ENCODE measurements at regions not wholly inside any gene's neighbourhood (a gene's known extent, or its start where the extent isn't known, plus 50 kb on each side); places are given as distances from the start of the nearest gene placed in this dataset.

DNA sequence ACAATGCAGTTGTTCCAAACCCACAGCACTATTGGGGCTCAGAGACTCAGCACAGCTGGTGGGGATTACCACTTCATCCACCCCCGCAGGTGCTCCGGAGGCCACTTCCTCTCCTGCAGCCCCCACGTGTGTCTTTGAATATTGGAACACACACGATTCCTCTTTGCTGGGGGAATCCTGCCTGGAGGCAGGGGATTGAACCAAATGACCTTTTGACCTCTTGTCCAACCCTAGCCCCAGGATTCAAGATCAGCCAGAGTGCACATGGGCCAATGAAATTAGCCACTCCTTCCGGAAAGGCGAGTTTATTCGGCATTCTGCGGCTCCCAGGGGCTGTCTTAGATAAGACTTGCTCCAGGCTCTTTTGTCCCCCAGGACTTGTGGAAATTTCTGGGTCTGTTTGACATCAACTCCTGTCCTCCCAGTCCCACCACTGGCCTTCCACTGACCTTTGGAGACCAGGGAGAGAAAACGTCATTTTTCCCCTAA lies 350.2 kb downstream of the FOXL1 start:
- no peak overlapping the region for H3K4me3 ChIP-seq (ENCODE audit: low read length)
- no peak overlapping the region for H3K27ac ChIP-seq (ENCODE audit: low read length)
- no peaks in the 10 kb centered on the region for H3K9me3 ChIP-seq (ENCODE audit: control insufficient read depth, insufficient read depth, low read length)
- WGBS (ENCODE audit: insufficient coverage, insufficient read length) = no CpG with 5 or more reads among the region's 9 CpGs
- H3K27me3 ChIP-seq (ENCODE audit: control insufficient read depth, insufficient read depth, low read length) = no peaks in the 10 kb centered on the region
- no peaks in the 10 kb centered on the region for H3K36me3 ChIP-seq (ENCODE audit: control insufficient read depth, insufficient read depth, low read length)
- DNase-seq (ENCODE audit: low read depth, low spot score) = no peak
- H3K4me1 ChIP-seq (ENCODE audit: control insufficient read depth, insufficient read depth, low read length) = no peaks in the 10 kb centered on the region

DNA sequence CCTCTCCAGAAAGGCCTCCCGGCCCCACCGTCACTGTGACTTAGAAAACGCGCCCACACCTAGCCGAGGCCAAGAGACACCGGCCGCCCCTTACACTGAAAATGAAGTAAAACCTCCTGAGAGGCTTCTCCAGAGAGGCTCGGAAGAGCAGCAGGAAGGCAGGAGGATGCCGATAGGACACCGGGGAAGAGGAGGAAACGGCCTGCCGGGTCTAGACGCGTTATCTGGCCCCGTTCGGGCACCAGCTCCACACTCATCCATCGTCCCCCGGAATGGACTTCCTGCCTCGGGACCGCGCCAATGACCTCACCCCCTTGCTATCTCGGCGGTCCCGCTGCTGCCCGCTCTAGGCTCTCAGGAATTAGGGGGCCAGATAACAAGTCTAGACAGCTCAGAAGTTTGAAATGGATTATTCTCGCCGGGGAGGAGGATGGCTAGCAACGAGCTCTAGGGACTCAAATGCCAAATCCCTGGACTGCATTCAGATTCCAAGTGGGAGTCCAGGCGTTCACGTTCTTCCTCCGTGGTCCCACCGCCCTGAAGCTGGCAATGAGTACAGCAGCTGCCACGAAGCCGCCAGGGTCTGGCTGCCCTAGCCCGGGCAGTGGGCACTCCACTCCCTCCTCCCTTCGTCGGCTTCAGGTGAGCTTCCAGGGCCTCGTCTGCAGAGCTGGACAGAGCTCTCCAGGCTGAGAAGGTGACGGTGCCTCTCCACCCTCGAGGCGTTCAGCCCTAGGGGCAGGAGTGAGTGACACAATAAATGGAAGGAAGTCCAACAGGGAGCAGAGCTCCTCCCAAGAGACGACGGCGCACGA lies 350.9 kb downstream of the FOXL1 start:
- H3K4me3 ChIP-seq (ENCODE audit: low read length) = no peak overlapping the region
- no peaks in the 10 kb centered on the region for H3K27me3 ChIP-seq (ENCODE audit: control insufficient read depth, insufficient read depth, low read length)
- H3K27ac ChIP-seq (ENCODE audit: low read length) = no peak overlapping the region
- H3K9me3 ChIP-seq (ENCODE audit: control insufficient read depth, insufficient read depth, low read length) = no peaks in the 10 kb centered on the region
- no peaks in the 10 kb centered on the region for H3K4me1 ChIP-seq (ENCODE audit: control insufficient read depth, insufficient read depth, low read length)
- H3K36me3 ChIP-seq (ENCODE audit: control insufficient read depth, insufficient read depth, low read length) = no peaks in the 10 kb centered on the region
- WGBS (ENCODE audit: insufficient coverage, insufficient read length) = no CpG with 5 or more reads among the region's 45 CpGs
- DNase-seq (ENCODE audit: low read depth, low spot score) = no peak

DNA sequence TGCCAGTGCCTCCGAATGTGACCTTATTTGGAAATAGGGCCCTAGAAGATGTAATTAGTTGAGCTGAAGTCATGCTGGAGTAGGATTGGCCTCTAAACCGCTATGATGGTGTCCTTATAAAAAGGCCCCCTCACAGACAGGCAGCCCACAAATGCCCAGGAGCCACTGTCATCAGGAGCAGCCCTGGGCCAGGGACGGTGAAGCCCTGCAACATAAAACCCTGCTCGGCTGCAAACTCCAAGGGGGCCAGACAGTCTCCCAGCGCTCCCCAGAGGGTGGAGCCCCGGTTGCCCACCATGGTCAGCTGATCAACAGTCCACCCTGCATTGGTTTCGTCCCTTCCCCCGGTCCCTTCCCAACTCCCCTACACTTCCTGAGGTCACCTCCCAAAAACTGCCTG lies 351.7 kb downstream of the FOXL1 start:
- H3K9me3 ChIP-seq (ENCODE audit: control insufficient read depth, insufficient read depth, low read length) = no peaks in the 10 kb centered on the region
- H3K36me3 ChIP-seq (ENCODE audit: control insufficient read depth, insufficient read depth, low read length) = no peaks in the 10 kb centered on the region
- H3K27ac ChIP-seq (ENCODE audit: low read length) = no peak overlapping the region
- H3K4me1 ChIP-seq (ENCODE audit: control insufficient read depth, insufficient read depth, low read length) = no peaks in the 10 kb centered on the region
- whole genome bisulfite sequencing (ENCODE audit: insufficient coverage, insufficient read length) = no CpG with 5 or more reads among the region's 8 CpGs
- H3K4me3 ChIP-seq (ENCODE audit: low read length) = no peak overlapping the region
- DNase-seq (ENCODE audit: low read depth, low spot score) = no peak
- H3K27me3 ChIP-seq (ENCODE audit: control insufficient read depth, insufficient read depth, low read length) = no peaks in the 10 kb centered on the region

DNA sequence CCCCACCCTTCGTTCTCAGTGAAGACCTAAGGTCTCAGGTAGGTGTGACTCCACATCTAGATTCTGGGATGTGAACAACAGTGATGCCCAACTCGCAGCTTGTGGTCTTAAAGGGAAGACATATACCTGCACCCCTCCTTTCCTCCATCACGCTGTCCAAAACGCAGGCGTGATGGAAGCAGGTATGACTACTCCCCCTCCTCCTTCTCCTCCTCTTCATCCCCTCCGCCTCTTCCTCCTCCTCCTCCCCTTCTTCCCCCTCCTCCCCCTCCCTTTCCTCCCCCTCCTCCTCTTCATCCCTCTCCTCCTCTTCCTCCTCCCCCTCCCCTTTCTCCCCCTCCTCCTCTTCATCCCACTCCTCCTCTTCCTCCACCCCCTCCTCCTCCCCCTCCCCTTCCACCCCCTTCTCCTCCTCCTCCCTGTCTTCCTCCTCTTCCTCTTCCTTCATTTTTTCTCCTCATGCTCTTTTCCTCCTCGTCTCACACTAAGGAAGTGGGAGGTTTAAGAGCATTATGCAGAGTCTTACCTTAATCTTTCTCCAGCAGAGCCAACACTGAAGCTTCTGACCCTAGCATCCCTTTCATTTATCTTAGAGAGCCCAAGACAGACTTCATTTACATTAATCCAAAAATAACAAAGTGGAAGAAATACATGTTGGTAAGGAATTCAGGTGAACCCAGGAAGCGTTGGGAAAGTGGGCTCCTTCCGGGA lies 352.5 kb downstream of the FOXL1 start:
- H3K36me3 ChIP-seq (ENCODE audit: control insufficient read depth, insufficient read depth, low read length) = no peaks in the 10 kb centered on the region
- no peaks in the 10 kb centered on the region for H3K9me3 ChIP-seq (ENCODE audit: control insufficient read depth, insufficient read depth, low read length)
- H3K27me3 ChIP-seq (ENCODE audit: control insufficient read depth, insufficient read depth, low read length) = no peaks in the 10 kb centered on the region
- DNase-seq (ENCODE audit: low read depth, low spot score) = no peak
- H3K4me3 ChIP-seq (ENCODE audit: low read length) = no peak overlapping the region
- no peaks in the 10 kb centered on the region for H3K4me1 ChIP-seq (ENCODE audit: control insufficient read depth, insufficient read depth, low read length)
- H3K27ac ChIP-seq (ENCODE audit: low read length) = no peak overlapping the region
- no CpG with 5 or more reads among the region's 9 CpGs for WGBS (ENCODE audit: insufficient coverage, insufficient read length)

DNA sequence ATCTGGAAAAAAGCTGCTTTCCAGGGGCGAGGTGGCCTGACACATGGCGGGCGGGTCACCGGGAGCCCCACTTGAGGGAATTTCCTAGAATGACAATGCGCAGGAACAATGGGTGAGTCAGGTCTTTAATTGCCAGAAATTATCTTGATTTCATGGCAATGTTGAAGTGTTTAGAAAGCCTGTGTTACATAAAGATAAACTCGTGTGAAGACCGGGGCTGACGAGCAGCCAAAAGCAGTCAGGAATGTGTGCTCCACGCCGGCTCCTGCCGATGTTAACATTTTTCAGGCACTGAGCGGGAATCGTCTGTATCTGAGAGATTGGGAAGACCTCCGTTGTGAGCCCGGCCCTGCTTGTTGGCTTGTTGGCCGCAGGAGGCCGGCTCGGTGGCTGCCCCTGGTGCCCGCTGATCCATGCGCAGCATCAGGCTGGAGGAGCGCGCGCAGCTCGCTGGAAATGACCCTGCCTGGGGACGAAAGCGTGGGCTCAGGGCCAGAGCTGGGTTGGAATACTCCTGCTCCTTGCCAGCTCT lies 353.1 kb downstream of the FOXL1 start:
- no peaks in the 10 kb centered on the region for H3K9me3 ChIP-seq (ENCODE audit: control insufficient read depth, insufficient read depth, low read length)
- no peak overlapping the region for H3K27ac ChIP-seq (ENCODE audit: low read length)
- H3K27me3 ChIP-seq (ENCODE audit: control insufficient read depth, insufficient read depth, low read length) = no peaks in the 10 kb centered on the region
- H3K4me3 ChIP-seq (ENCODE audit: low read length) = no peak overlapping the region
- H3K4me1 ChIP-seq (ENCODE audit: control insufficient read depth, insufficient read depth, low read length) = no peaks in the 10 kb centered on the region
- no peaks in the 10 kb centered on the region for H3K36me3 ChIP-seq (ENCODE audit: control insufficient read depth, insufficient read depth, low read length)
- DNase-seq (ENCODE audit: low read depth, low spot score) = no peak
- no CpG with 5 or more reads among the region's 26 CpGs for WGBS (ENCODE audit: insufficient coverage, insufficient read length)

DNA sequence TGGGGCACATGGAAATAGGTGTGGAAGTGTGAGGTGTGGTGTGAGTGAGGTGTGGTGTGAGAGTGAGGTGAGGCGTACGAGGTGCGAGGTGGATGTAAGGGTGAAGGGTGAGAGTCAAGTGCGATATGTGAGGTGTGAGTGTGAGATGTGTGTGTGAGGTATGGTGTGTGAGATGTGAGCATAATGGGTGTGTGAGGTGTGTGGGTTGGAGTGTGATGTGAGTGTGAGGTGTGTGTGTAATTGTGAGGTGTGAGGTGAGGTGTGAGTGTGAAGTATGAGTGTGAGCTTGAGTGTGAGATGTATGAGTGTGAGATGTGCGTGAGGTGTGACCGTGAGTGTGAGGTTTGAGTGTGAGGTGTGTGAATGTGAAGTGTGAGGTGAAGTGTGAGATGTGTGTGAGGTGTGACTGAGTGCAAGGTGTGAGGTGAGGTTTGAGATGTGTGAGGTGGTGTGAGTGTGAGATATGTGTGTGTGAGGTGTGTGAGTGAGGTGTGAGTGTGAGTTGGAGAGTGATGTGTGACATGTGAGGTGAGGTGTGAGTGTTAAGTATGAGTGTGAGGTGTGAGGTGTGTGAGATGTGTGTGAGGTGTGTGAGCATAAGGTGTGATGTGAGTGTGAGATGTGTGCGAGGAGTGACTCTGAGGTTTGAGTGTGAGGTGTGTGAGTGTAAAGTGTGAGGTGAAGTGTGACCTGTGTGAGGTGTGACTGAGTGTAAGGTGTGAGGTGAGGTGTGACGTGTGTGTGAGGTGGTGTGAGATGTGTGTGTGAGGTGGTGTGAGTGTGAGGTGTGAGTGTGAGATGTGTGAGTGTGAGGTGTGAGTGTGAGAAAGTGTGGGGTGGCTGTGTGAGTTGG lies 354.0 kb downstream of the FOXL1 start:
- DNase-seq (ENCODE audit: low read depth, low spot score) = no peak
- Histone ChIP-seq H3K27me3 (ENCODE audit: control insufficient read depth, insufficient read depth, low read length) (no peaks in the 10 kb centered on the region), H3K36me3 (ENCODE audit: control insufficient read depth, insufficient read depth, low read length) (no peaks in the 10 kb centered on the region), H3K27ac (ENCODE audit: low read length) (no peak overlapping the region), H3K4me3 (ENCODE audit: low read length) (no peak overlapping the region), H3K9me3 (ENCODE audit: control insufficient read depth, insufficient read depth, low read length) (no peaks in the 10 kb centered on the region), H3K4me1 (ENCODE audit: control insufficient read depth, insufficient read depth, low read length) (no peaks in the 10 kb centered on the region)
- WGBS (ENCODE audit: insufficient coverage, insufficient read length) = over 99% methylated on average over 8 of the region's 8 CpGs

DNA sequence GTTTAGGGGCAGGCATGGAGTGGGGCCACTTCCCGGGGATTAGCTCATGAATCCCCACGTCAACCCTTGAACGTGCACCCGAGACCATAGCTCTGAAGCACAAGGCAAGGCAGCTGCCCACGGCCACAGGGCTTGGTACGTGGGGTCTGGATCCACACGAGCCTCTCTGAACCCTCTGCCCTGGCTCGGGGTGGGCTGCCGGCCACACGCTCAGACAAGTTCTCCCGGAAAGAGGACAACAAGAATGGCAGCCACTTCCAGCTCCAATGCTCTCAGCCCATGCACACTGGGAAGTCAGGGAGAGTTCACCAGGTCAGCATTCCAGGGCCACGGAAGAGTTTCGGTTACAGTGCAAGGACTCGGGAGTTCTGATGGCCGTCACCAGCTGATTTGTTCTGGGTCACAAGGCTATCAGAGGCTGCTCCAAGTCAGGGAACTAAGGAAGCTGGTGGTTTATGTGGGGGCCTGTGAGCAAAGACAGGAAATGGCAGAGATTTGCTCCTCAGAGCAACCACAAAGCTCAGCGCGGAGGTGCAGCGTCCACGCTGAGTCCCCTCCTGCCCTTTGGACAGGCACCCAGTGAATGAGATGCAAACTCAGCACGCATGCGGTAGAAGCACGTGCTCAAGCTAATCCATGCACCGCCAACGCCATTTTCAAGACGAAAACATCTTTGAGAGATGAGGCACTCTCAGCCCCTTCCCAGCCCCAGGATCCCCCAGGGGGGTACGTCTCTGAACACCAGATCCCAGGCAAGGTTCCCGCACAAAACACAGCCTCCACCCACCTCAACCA lies 356.4 kb downstream of the FOXL1 start:
- DNase-seq (ENCODE audit: low read depth, low spot score) = no peak
- Histone ChIP-seq H3K9me3 (ENCODE audit: control insufficient read depth, insufficient read depth, low read length) (no peaks in the 10 kb centered on the region), H3K4me3 (ENCODE audit: low read length) (no peak overlapping the region), H3K4me1 (ENCODE audit: control insufficient read depth, insufficient read depth, low read length) (no peaks in the 10 kb centered on the region), H3K27ac (ENCODE audit: low read length) (no peak overlapping the region), H3K36me3 (ENCODE audit: control insufficient read depth, insufficient read depth, low read length) (no peaks in the 10 kb centered on the region), H3K27me3 (ENCODE audit: control insufficient read depth, insufficient read depth, low read length) (no peaks in the 10 kb centered on the region)
- no CpG with 5 or more reads among the region's 27 CpGs for WGBS (ENCODE audit: insufficient coverage, insufficient read length)

DNA sequence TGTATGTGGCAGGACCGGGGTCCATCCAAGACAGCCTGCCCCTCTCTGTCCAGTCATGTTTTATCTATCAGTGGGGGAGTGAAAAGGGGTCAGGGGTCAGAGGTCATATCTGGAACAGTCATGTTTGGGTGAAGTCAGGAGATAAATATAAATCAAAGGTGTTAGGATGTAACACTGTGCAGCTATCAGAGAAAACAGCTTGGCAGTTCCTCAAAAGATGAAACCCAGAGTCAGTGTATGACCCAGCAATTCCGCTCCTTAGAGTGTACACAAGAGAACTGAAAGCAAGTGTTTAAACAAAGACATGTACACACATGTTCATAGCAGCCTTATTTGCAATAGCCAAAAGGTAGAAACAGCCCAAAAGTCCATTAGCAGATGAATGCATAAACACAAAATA lies 361.3 kb downstream of the FOXL1 start:
- Histone ChIP-seq H3K4me1 (ENCODE audit: control insufficient read depth, insufficient read depth, low read length) (no peaks in the 10 kb centered on the region), H3K36me3 (ENCODE audit: control insufficient read depth, insufficient read depth, low read length) (no peaks in the 10 kb centered on the region)
- no CpG with 5 or more reads among the region's 2 CpGs for whole genome bisulfite sequencing (ENCODE audit: insufficient coverage, insufficient read length)

DNA sequence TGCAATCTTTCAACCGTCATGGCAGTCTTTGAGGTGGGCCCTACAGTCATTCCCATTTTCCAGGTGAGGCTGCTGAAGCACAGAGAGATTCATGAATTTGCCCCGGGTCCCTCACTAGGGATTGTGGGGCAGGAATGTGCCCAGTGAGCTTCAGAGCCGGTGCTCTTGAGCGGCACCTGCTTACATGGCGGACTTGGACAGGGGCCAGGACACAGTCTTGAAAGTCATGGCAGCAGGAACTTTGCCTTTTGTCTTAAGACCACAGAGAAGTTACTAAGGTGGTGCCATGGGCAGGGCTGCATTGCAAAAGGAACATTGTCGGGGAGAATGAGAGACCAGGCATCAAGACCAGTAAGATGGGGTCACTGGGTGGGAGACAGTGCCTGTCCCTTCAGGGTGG lies 363.4 kb downstream of the FOXL1 start:
- Histone ChIP-seq H3K9me3 (ENCODE audit: control insufficient read depth, insufficient read depth, low read length) (no peaks in the 10 kb centered on the region), H3K36me3 (ENCODE audit: control insufficient read depth, insufficient read depth, low read length) (no peaks in the 10 kb centered on the region), H3K27me3 (ENCODE audit: control insufficient read depth, insufficient read depth, low read length) (no peaks in the 10 kb centered on the region), H3K27ac (ENCODE audit: low read length) (no peak overlapping the region), H3K4me1 (ENCODE audit: control insufficient read depth, insufficient read depth, low read length) (no peaks in the 10 kb centered on the region), H3K4me3 (ENCODE audit: low read length) (no peak overlapping the region)
- WGBS (ENCODE audit: insufficient coverage, insufficient read length) = no CpG with 5 or more reads among the region's 6 CpGs
- DNase-seq (ENCODE audit: low read depth, low spot score) = no peak

More for the DNA sequence above, 361.3 kb downstream of the FOXL1 start:
- no peak overlapping the region for H3K4me3 ChIP-seq (ENCODE audit: low read length)
- no peaks in the 10 kb centered on the region for H3K9me3 ChIP-seq (ENCODE audit: control insufficient read depth, insufficient read depth, low read length)
- H3K27me3 ChIP-seq (ENCODE audit: control insufficient read depth, insufficient read depth, low read length) = no peaks in the 10 kb centered on the region
- no peak for DNase-seq (ENCODE audit: low read depth, low spot score)
- H3K27ac ChIP-seq (ENCODE audit: low read length) = no peak overlapping the region

Data from iPS DF 6.9 (cell line).